Thymus (tissue), 11 donors: ENCODE measurements at regions not wholly inside any gene's neighbourhood (a gene's known extent, or its start where the extent isn't known, plus 50 kb on each side); places are given as distances from the start of the nearest gene placed in this dataset.
"Not testable (repeated sequence)": the region's sequence is repeated elsewhere in the genome, so short reads cannot be mapped to it uniquely, and the experiment has no call there.

Experiments used
- DNase-seq, 9 donors: peaks; one replicate each; pipeline ENCODE4 v3.0.0-alpha.2; 2013; ENCODE audit warnings: low spot score in 9 of 9, low read depth in 6 of 9, missing footprints in 1 of 9
- H3K27ac ChIP-seq, 2 donors: one replicate each; pipeline ENCODE4 v1.5.1; 2013; ENCODE audit warnings: control low read depth in 1 of 2, low read depth in 1 of 2, low read length in 1 of 2, mild to moderate bottlenecking in 1 of 2, moderate library complexity in 1 of 2
- H3K27me3 ChIP-seq, 2 donors: one replicate each; pipeline ENCODE4 v1.5.1; 2013; ENCODE audit warnings: low read length in 1 of 2; ENCODE audit not compliant: control insufficient read depth in 2 of 2, insufficient read depth in 1 of 2
- H3K36me3 ChIP-seq, 2 donors: one replicate each; pipeline ENCODE4 v1.5.1; 2013; ENCODE audit warnings: low read length in 1 of 2, mild to moderate bottlenecking in 1 of 2, moderate library complexity in 1 of 2; ENCODE audit not compliant: control insufficient read depth in 2 of 2, insufficient read depth in 2 of 2
- H3K4me1 ChIP-seq, 2 donors: one replicate each; pipeline ENCODE4 v1.5.1; 2013; ENCODE audit warnings: low read length in 2 of 2; ENCODE audit not compliant: control insufficient read depth in 2 of 2, insufficient read depth in 2 of 2
- H3K4me3 ChIP-seq, 2 donors: one replicate each; pipeline ENCODE4 v1.5.1; 2013; ENCODE audit warnings: low read length in 2 of 2, control low read depth in 1 of 2, mild to moderate bottlenecking in 1 of 2
- H3K9me3 ChIP-seq, 2 donors: one replicate each; pipeline ENCODE4 v1.5.1; 2013; ENCODE audit warnings: low read length in 1 of 2, mild to moderate bottlenecking in 1 of 2; ENCODE audit not compliant: control insufficient read depth in 2 of 2, insufficient read depth in 1 of 2
- WGBS: extraction: QIAGEN DNeasy Blood & Tissue Kit; methylation state at CpG from one replicate; pipeline ENCODE4 v1.1.7; 2013; 5-methylcytosine and 5-hydroxymethylcytosine counted together
- donor health status: healthy.

DNA sequence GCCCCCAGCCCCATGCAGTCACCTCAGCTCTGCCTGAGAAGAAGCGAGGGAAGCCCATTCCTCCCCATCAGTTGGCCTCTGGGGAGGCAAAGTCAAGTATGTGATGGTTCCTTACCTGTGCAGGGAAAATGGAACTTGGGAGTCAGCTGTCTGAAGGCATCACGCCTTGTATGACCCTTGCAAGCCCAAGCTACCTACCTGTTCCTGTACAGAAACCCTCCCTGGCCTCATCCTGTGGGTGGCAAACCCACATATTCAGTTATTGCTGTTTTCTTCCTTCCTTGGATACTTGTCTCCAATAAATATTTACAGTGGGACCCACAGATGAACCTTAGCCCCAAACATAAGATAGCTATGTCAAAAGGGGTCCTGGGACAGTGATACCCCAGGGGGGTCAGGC is 92.2 kb upstream of the MLN start:
- 95% methylated on average over 2 of the region's 2 CpGs for WGBS
- Histone ChIP-seq H3K36me3 (no peaks in the 10 kb centered on the region), H3K4me3 (no peak overlapping the region)

DNA sequence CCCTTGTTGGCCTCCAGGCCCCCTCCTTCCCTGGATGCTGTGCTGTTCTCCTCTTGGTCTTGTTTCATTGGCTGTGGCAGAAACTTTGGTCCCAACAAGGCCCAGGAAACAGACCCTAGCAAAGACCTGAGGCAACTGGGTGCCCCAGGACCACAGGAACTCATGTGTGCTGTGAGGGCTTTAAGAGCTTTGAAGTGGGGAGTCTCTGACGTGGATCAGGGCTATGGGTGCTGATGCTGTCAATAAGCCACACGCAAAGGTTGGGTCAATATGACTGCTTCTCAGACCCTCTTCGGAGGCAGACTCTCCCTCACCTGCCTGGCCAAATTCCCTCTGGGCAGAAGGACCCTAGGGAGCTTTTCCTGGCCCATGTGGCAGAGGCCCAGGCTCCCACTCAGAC is 91.5 kb upstream of the MLN start:
- peak in 1 of 9 donors; percentile 50 for DNase-seq
- H3K4me1 ChIP-seq = peaks cover 7 to 45% of the 10 kb centered on the region in 2 donors
- no peaks in the 10 kb centered on the region for H3K9me3 ChIP-seq
- no peaks in the 10 kb centered on the region for H3K27me3 ChIP-seq
- no peak overlapping the region for H3K27ac ChIP-seq
- H3K4me3 ChIP-seq = no peak overlapping the region
- H3K36me3 ChIP-seq = no peaks in the 10 kb centered on the region
- WGBS = 64% methylated on average over 3 of the region's 3 CpGs

More for the DNA sequence above, 92.2 kb upstream of the MLN start:
- H3K27ac ChIP-seq = no peak overlapping the region
- H3K27me3 ChIP-seq = no peaks in the 10 kb centered on the region
- no peak for DNase-seq
- peaks cover 12 to 52% of the 10 kb centered on the region in 2 donors for H3K4me1 ChIP-seq
- H3K9me3 ChIP-seq = no peaks in the 10 kb centered on the region

DNA sequence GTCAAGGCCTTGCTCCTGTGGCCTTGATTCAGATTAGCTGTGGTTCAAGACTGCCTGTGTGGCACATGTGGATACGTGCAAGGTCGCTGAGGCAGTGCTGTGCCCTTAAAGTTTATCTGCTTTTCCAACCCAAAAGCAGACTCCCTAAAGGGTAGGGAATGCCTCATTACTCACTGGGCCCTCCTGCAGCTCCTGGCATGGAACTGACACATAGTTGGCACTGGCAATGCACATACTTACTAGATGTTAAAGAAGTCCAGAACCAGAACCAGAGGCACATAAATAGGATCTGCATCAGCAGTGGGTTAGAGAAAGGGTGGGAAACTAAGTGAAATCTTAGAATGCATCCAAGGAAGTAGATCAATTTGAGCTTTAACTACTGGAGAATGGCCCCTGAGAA is 90.6 kb upstream of the MLN start:
- Histone ChIP-seq H3K4me1 (peaks cover 7 to 36% of the 10 kb centered on the region in 2 donors), H3K9me3 (no peaks in the 10 kb centered on the region), H3K4me3 (no peak overlapping the region), H3K27me3 (peaks cover 0 to 3% of the 10 kb centered on the region in 2 donors), H3K27ac (no peak overlapping the region), H3K36me3 (no peaks in the 10 kb centered on the region)
- no peak for DNase-seq
- 95% methylated on average over 2 of the region's 2 CpGs for WGBS

DNA sequence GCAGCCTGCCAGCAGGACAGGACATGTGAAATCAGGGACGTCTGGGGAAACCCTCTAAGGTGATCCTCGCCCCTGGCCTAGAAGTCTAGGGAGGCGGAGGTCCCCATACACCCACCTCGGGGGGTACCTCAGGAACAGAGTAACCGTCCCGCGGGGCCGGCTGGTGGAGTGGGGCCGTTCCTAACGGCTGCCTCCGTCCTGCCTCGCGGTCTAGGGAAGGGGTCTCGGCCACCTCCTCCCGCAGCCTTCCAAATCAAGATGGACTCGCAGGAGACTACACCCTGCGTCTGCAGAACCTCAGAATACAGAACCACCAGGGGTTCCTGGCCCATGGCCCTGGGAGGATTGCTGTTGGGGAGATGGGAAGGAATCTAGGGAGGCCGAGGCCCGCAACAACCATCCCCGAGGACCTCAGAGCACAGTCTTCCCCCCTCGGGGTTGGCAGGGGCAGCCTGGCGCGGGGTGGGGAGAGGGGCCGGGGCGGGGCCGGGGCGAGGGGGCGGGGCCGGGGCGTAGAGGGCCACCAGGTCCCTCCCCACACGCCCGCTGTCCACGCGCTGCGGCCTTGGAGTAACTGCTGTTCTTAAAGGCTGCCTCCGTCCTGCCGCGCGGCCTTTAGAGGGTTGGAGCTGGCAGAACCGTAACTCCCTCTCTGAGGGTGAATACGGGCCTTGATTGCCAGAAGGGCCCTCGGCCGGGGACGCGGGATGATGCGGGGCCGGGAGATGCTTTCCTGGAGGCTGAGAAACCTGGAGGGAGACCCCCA is 89.0 kb upstream of the MLN start:
- Histone ChIP-seq H3K27ac (no peak overlapping the region), H3K27me3 (peaks cover 0 to 3% of the 10 kb centered on the region in 2 donors), H3K4me3 (no peak overlapping the region), H3K4me1 (peaks cover 7 to 31% of the 10 kb centered on the region in 2 donors), H3K36me3 (no peaks in the 10 kb centered on the region), H3K9me3 (no peaks in the 10 kb centered on the region)
- WGBS = 97% methylated on average over 47 of the region's 47 CpGs
- DNase-seq = no peak

DNA sequence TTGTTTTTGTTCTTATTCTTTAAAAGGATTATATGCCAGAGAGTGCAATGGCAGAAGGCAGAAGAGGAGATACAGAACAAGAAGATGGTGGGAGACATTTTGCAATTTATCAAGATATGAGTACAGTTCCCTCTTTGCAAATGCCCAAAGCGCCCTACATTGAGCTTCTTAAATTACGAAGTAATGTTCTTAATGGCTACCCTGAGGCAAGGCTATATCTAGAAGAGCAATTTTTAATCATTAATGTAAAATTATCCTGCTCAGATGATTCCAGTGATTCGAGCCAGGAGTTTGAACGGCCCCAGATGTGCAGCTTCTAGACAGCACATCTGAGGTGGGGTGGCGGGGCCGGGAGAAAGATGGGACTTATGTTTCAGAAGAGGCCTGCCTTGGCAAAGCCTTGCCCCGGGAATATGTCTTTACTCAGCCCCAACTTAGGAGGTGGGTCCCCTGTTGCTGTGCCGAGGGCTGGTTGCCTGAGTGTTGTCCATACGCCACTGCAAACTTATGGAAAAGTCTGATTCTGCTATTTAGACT is 84.9 kb upstream of the MLN start:
- 84% methylated on average over 9 of the region's 9 CpGs for WGBS
- H3K36me3 ChIP-seq = no peaks in the 10 kb centered on the region
- H3K9me3 ChIP-seq = no peaks in the 10 kb centered on the region
- H3K27me3 ChIP-seq = peaks cover 0 to 9% of the 10 kb centered on the region in 2 donors
- DNase-seq = no peak
- no peak overlapping the region for H3K27ac ChIP-seq
- no peak overlapping the region for H3K4me3 ChIP-seq
- H3K4me1 ChIP-seq = peaks cover 0 to 3% of the 10 kb centered on the region in 2 donors

DNA sequence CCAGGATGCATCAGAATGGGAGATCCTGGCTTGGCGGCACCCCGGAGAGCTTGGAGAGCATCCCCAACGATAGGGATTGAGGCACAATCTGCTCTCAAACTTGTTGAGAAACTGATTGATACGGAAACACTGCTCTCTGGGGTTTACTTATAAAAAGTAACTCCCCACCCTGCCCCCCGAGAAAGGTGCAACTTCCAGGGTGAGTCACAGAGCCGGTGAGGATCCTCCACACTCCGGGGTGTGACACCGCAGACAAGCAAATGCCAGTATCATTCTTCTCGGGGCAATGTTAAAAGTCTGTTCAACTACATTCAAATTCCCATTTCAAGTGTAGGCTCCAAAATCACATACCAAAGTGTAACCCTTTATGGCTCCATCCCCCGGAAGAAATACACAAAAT is 84.4 kb upstream of the MLN start:
- Histone ChIP-seq H3K4me1 (peaks cover 0 to 3% of the 10 kb centered on the region in 2 donors), H3K4me3 (no peak overlapping the region), H3K9me3 (no peaks in the 10 kb centered on the region), H3K27me3 (peaks cover 0 to 11% of the 10 kb centered on the region in 2 donors), H3K27ac (no peak overlapping the region), H3K36me3 (no peaks in the 10 kb centered on the region)
- WGBS = 93% methylated on average over 10 of the region's 10 CpGs
- DNase-seq = no peak

DNA sequence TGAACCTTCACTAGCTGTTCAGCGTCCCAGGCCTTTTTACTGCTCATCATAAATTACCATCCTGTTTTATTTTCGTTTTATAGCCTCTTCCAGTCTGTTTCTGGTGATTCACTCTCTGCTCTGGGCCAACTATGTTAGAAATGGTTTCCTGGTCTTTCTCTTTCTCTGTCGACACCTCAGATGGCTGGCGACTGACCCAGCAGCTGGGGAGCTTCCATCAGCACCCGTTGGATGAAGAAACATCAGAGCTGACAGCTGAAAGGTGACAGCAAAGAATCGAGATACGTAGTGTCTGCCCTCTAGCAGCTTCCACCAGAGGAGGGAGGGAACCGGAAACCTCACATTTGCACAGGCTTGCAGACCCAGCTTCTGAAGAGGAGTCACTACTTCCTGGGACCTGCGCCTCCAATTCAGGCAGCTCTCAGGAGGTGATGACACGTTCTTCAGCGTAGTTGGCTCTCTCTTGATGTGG is 82.9 kb upstream of the MLN start:
- peaks cover 0 to 11% of the 10 kb centered on the region in 2 donors for H3K27me3 ChIP-seq
- WGBS = 76% methylated on average over 11 of the region's 11 CpGs
- no peak overlapping the region for H3K27ac ChIP-seq
- H3K36me3 ChIP-seq = no peaks in the 10 kb centered on the region
- H3K9me3 ChIP-seq = no peaks in the 10 kb centered on the region
- H3K4me1 ChIP-seq = peaks cover 0 to 3% of the 10 kb centered on the region in 2 donors
- no peak overlapping the region for H3K4me3 ChIP-seq
- no peak for DNase-seq

DNA sequence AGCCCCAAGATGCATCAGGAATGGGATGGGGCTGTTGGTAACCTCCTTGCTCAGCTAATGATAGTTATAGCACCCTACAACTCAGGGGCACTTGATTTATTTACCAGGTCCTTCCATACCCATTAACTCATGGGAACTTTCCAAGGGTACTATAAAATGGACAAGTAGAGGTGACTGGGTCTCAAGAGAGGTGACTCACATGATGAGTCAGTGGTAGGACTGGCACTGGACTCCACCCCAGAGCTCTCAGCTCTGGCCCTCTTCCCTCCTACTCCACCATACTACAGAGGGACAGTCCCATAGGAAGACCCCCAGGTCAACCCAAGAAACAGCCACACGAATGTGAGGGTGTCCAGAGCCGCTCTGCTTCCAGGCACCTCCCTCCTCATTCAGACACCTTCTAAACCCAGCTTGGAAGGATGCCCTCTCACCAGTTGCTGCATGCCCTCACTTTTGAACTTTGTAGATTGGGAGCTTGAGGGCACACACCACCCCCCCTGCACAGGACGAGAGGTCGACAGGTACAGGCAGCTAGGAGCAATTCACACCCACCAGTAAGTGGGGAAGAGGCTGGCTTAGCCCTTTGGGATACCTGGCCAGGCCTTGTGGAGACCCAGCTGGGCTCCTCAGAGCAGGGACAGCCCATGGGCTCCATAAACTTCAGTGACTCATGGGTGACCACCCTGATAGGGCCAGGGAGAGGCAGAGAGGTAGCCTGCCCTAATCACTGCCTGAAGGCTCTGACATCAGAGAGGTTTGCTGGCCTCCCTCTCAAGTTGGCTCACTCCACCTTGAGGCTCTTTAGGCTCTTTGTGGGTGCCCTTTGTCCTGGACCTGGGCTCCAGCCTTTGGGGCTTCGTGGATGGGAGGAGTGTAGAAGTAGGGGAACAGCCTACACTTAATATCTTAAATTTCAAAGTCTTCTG is 81.6 kb upstream of the MLN start:
- Histone ChIP-seq H3K9me3 (no peaks in the 10 kb centered on the region), H3K36me3 (no peaks in the 10 kb centered on the region), H3K27ac (no peak overlapping the region), H3K4me3 (no peak overlapping the region), H3K27me3 (peaks cover 0 to 11% of the 10 kb centered on the region in 2 donors), H3K4me1 (peaks cover 0 to 3% of the 10 kb centered on the region in 2 donors)
- DNase-seq = no peak
- WGBS = 92% methylated on average over 5 of the region's 5 CpGs

DNA sequence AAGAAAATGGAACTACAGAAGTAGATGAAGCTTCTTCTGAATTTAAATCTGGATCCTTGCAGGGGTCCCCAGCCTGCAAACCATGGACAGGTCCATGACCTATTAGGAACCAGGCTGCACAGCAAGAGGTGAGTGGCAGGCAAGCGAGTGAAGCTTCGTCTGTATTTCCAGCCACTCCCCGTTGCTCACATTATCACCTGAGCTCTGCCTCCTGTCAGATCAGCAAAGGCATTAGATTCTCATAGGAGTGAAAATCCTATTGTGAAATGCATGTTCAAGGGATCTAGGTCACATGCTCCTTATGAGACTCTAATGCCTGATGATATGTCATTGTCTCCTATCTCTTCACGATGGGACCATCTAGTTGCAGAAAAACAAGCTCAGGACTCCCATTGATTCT is 79.8 kb upstream of the MLN start:
- not testable (repeated sequence) for H3K36me3 ChIP-seq, H3K4me3 ChIP-seq, H3K27ac ChIP-seq, H3K4me1 ChIP-seq, H3K27me3 ChIP-seq, DNase-seq, H3K9me3 ChIP-seq
- 76% methylated on average over 4 of the region's 4 CpGs for WGBS
